HG03196 (cell line): ENCODE measurements at regions not wholly inside any gene's neighbourhood (a gene's known extent, or its start where the extent isn't known, plus 50 kb on each side); places are given as distances from the start of the nearest gene placed in this dataset.
"Not testable (repeated sequence)": the region's sequence is repeated elsewhere in the genome, so short reads cannot be mapped to it uniquely, and the experiment has no call there.

Experiments
- ATAC-seq: cut with Tn5 transposase; IDR thresholded peaks from one replicate; pipeline ENCODE4 v1.9.1; 2021; ENCODE audit not compliant: unreplicated experiment

DNA sequence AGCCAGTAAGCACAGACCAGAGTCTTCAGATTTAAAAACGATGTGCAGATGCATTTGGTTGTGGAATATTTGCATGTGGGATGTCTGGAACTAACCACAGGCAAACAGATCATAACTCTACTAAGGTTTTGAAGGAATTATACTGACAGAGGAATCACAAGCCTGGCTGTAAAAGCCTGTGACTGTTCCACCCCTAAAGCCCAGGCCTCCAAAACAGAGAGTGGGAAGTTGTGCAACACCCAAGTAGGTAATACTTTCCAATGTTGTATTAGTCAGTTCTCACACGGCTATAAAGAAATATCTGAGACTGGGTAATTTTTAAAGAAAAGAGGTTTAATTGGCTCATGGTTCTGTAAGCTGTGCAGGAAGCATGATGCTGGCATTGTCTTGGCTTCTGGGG lies 68.1 kb upstream of the DCD start:
- ATAC-seq = no peak

GRCh38 chr12:54713876-54714275 lies 65.7 kb upstream of the DCD start:
- not testable (repeated sequence) for ATAC-seq

DNA sequence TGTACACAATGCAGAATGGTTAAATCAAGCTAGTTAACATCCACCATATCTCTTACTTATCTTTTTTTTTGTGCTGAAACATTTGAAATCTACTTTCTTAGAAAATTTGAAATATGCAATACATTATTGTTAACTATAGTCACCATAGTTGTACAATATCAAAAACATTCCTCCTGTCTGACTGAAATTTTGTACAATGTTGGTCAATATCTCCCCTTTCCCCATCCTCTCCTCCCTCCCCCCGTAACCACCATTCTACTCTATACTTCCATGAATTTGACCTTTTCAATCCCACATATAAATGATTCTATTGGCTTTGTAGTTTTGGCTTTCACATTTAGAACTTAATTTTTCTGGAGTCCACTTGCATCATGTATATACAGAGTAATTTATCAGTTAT lies 63.5 kb upstream of the DCD start:
- ATAC-seq = no peak

GRCh38 chr12:54708826-54709225 lies 60.7 kb upstream of the DCD start:
- ATAC-seq = no peak

DNA sequence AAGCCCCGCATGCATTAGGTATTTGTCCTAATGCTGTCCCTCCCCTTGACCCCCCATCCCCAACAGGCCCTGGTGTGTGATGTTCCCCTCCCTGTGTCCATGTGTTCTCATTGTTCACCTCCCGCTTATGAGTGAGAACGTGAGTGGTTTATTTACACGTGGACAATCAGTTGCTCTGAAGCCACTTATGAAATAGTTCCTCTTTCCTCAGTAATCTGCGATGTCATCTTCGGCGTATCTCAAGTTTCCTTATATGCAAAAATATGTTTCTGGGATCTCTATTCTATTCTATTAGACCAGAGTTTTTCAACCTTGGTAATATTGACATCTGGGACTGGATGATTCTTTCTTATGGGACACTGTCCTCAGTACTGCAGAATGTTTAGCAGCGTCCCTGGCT lies 56.0 kb upstream of the DCD start:
- ATAC-seq = no peak

- ATAC-seq = no peak
Measured at GRCh38 chr12:54701940-54702592, 53.9 kb upstream of the DCD start.

GRCh38 chr12:54700849-54701248 lies 52.7 kb upstream of the DCD start:
- no peak for ATAC-seq

DNA sequence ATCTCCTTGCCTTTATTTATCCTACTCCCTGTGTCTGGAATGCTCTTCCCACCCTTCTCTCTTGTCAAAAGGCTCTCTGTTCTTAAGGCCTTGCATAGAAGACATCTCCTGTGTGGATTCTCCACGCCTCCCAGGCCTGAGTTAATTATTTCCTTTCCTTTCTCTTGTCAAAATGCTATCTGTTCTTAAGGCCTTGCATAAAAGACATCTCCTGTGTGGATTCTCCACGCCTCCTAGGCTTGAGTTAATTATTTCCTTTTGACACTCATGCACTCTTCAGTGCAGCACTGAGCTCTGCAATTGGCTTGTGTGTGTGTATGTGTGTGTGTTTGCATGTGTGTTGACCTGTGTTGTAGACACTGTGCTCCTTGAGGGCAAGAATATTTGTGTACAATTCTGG lies 52.1 kb upstream of the DCD start:
- no peak for ATAC-seq
